Liver (tissue), 8 donors: ENCODE measurements at regions not wholly inside any gene's neighbourhood (a gene's known extent, or its start where the extent isn't known, plus 50 kb on each side); places are given as distances from the start of the nearest gene placed in this dataset.

Experiments used
- DNase-seq: peaks from one replicate; pipeline ENCODE4 v3.0.0-alpha.2; 2017; ENCODE audit warnings: low spot score
- H3K27ac ChIP-seq, 2 donors: one replicate each; pipeline ENCODE4 v1.7.0; 2013; ENCODE audit warnings: inconsistent platforms in 2 of 2, low read length in 2 of 2, control low read depth in 1 of 2, low read depth in 1 of 2, mild to moderate bottlenecking in 1 of 2
- H3K27me3 ChIP-seq, 4 donors: one replicate each; pipeline versions ENCODE4 v1.6.1 to v1.7.0; 2013; ENCODE audit warnings: low read length in 3 of 4, inconsistent platforms in 1 of 4, mild to moderate bottlenecking in 1 of 4, moderate library complexity in 1 of 4; ENCODE audit not compliant: control insufficient read depth in 4 of 4, insufficient read depth in 4 of 4
- H3K36me3 ChIP-seq, 4 donors: one replicate each; pipeline versions ENCODE4 v1.6.1 to v1.7.0; 2013; ENCODE audit warnings: low read length in 3 of 4, mild to moderate bottlenecking in 3 of 4, low read depth in 1 of 4, moderate library complexity in 1 of 4; ENCODE audit not compliant: control insufficient read depth in 4 of 4, insufficient read depth in 3 of 4
- H3K4me1 ChIP-seq, 4 donors: one replicate each; pipeline versions ENCODE4 v1.6.1 to v1.7.0; 2013; ENCODE audit warnings: low read length in 3 of 4, mild to moderate bottlenecking in 3 of 4, moderate library complexity in 1 of 4; ENCODE audit not compliant: control insufficient read depth in 4 of 4, insufficient read depth in 4 of 4
- H3K4me3 ChIP-seq, 3 donors: one replicate each; pipeline versions ENCODE4 v1.6.1 to v1.7.0; 2013; ENCODE audit warnings: low read length in 3 of 3, control low read depth in 1 of 3, low read depth in 1 of 3, mild to moderate bottlenecking in 1 of 3
- H3K9ac ChIP-seq, 2 donors: one replicate each; pipeline ENCODE4 v1.7.0; 2013; ENCODE audit warnings: low read length in 2 of 2, mild to moderate bottlenecking in 2 of 2, moderate library complexity in 2 of 2, control low read depth in 1 of 2, low read depth in 1 of 2
- H3K9me3 ChIP-seq, 4 donors: one replicate each; pipeline versions ENCODE4 v1.6.1 to v1.7.0; 2013; ENCODE audit warnings: low read length in 3 of 4; ENCODE audit not compliant: control insufficient read depth in 4 of 4
- CTCF ChIP-seq: fragments of 150-350 bp; IDR thresholded peaks from 2 replicates; pipeline ENCODE4 v1.5.1; 2017; ENCODE audit warnings: improper control_type of control experiment, low read depth, low read length; ENCODE audit not compliant: missing input control
- EGR1 ChIP-seq, 2 donors: IDR thresholded peaks; 2 replicates each; pipeline ENCODE4 v1.6.1; 2016 to 2018; ENCODE audit warnings: antibody characterized with exemption in 2 of 2, low read depth in 2 of 2
- FOXA1 ChIP-seq: IDR thresholded peaks from 2 replicates; pipeline ENCODE4 v1.6.1; 2016; ENCODE audit warnings: antibody characterized with exemption
- FOXA2 ChIP-seq: IDR thresholded peaks from 2 replicates; pipeline ENCODE4 v1.6.1; 2016; ENCODE audit warnings: antibody characterized with exemption
- GABPA ChIP-seq, 2 donors: IDR thresholded peaks in 1 of 2; conservative IDR thresholded peaks in 1 of 2; 2 replicates each; pipeline ENCODE4 v1.6.1; 2016; ENCODE audit warnings: antibody characterized with exemption in 2 of 2, mild to moderate bottlenecking in 1 of 2, moderate library complexity in 1 of 2
- HNF4A ChIP-seq, 2 donors: conservative IDR thresholded peaks; 2 replicates each; pipeline ENCODE4 v1.6.1; 2016; ENCODE audit warnings: antibody characterized with exemption in 2 of 2, mild to moderate bottlenecking in 2 of 2
- HNF4G ChIP-seq: IDR thresholded peaks from 2 replicates; pipeline ENCODE4 v1.6.1; 2016; ENCODE audit warnings: antibody characterized with exemption
- JUND ChIP-seq, 2 donors: IDR thresholded peaks; 2 replicates each; pipeline ENCODE4 v1.6.1; 2016; ENCODE audit warnings: antibody characterized with exemption in 2 of 2
- MAX ChIP-seq: IDR thresholded peaks from 2 replicates; pipeline ENCODE4 v1.6.1; 2016; ENCODE audit warnings: antibody characterized with exemption
- NR2F2 ChIP-seq: IDR thresholded peaks from 2 replicates; pipeline ENCODE4 v1.6.1; 2016; ENCODE audit warnings: antibody characterized with exemption
- RAD21 ChIP-seq, 2 donors: IDR thresholded peaks; 2 replicates each; pipeline ENCODE4 v1.6.1; 2016; ENCODE audit warnings: antibody characterized with exemption in 2 of 2, mild to moderate bottlenecking in 2 of 2
- RXRA ChIP-seq, 2 donors: IDR thresholded peaks; 2 replicates each; pipeline ENCODE4 v1.6.1; 2017 to 2018; ENCODE audit warnings: antibody characterized with exemption in 2 of 2, mild to moderate bottlenecking in 1 of 2
- SP1 ChIP-seq: IDR thresholded peaks from 2 replicates; pipeline ENCODE4 v1.6.1; 2018; ENCODE audit warnings: antibody characterized with exemption, mild to moderate bottlenecking
- TAF1 ChIP-seq: conservative IDR thresholded peaks from 2 replicates; pipeline ENCODE4 v1.6.1; 2016; ENCODE audit warnings: antibody characterized with exemption, mild to moderate bottlenecking
- YY1 ChIP-seq: IDR thresholded peaks from 2 replicates; pipeline ENCODE4 v1.6.1; 2016; ENCODE audit warnings: antibody characterized with exemption, mild to moderate bottlenecking
- WGBS: extraction: QIAGEN DNeasy Blood & Tissue Kit; methylation state at CpG from one replicate; pipeline ENCODE4 v1.1.7; 2013; 5-methylcytosine and 5-hydroxymethylcytosine counted together
- TF ChIP-seq, protein P1 (sequence below): IDR thresholded peaks from 2 replicates; pipeline ENCODE4 v1.6.1; 2016; ENCODE audit warnings: antibody characterized with exemption
- TF ChIP-seq, protein P2 (sequence below): IDR thresholded peaks from 2 replicates; pipeline ENCODE4 v1.6.1; 2016; ENCODE audit warnings: antibody characterized with exemption, mild to moderate bottlenecking
- TF ChIP-seq, protein P3 (sequence below): IDR thresholded peaks from 2 replicates; pipeline ENCODE4 v1.6.1; 2016; ENCODE audit warnings: antibody characterized with exemption
- donor health status: healthy.
- donor health status: healthy.
- donor health status: healthy.
- donor health status: healthy.
- donor health status: healthy.

GRCh38 chrX:734362-734761 lies 103.8 kb downstream of the SHOX start:
- no peak overlapping the region for H3K27ac ChIP-seq
- H3K36me3 ChIP-seq: no peaks in the 10 kb centered on the region
- H3K9ac ChIP-seq: no peak overlapping the region
- WGBS: 56% methylated on average over 17 of the region's 17 CpGs
- TF ChIP-seq, protein P1, sequence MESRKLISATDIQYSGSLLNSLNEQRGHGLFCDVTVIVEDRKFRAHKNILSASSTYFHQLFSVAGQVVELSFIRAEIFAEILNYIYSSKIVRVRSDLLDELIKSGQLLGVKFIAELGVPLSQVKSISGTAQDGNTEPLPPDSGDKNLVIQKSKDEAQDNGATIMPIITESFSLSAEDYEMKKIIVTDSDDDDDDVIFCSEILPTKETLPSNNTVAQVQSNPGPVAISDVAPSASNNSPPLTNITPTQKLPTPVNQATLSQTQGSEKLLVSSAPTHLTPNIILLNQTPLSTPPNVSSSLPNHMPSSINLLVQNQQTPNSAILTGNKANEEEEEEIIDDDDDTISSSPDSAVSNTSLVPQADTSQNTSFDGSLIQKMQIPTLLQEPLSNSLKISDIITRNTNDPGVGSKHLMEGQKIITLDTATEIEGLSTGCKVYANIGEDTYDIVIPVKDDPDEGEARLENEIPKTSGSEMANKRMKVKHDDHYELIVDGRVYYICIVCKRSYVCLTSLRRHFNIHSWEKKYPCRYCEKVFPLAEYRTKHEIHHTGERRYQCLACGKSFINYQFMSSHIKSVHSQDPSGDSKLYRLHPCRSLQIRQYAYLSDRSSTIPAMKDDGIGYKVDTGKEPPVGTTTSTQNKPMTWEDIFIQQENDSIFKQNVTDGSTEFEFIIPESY: no peak
- no peak for TF ChIP-seq FOXA2
- no peak for TF ChIP-seq TAF1
- no peak for TF ChIP-seq SP1
- TF ChIP-seq HNF4A (conservative IDR thresholded peaks at IDR 0.05): no peak
- no peak for TF ChIP-seq HNF4G
- no peak for TF ChIP-seq YY1
- TF ChIP-seq CTCF: no peak
- TF ChIP-seq, protein P2, sequence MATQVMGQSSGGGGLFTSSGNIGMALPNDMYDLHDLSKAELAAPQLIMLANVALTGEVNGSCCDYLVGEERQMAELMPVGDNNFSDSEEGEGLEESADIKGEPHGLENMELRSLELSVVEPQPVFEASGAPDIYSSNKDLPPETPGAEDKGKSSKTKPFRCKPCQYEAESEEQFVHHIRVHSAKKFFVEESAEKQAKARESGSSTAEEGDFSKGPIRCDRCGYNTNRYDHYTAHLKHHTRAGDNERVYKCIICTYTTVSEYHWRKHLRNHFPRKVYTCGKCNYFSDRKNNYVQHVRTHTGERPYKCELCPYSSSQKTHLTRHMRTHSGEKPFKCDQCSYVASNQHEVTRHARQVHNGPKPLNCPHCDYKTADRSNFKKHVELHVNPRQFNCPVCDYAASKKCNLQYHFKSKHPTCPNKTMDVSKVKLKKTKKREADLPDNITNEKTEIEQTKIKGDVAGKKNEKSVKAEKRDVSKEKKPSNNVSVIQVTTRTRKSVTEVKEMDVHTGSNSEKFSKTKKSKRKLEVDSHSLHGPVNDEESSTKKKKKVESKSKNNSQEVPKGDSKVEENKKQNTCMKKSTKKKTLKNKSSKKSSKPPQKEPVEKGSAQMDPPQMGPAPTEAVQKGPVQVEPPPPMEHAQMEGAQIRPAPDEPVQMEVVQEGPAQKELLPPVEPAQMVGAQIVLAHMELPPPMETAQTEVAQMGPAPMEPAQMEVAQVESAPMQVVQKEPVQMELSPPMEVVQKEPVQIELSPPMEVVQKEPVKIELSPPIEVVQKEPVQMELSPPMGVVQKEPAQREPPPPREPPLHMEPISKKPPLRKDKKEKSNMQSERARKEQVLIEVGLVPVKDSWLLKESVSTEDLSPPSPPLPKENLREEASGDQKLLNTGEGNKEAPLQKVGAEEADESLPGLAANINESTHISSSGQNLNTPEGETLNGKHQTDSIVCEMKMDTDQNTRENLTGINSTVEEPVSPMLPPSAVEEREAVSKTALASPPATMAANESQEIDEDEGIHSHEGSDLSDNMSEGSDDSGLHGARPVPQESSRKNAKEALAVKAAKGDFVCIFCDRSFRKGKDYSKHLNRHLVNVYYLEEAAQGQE: no peak
- no peak for TF ChIP-seq GABPA (IDR thresholded peaks at IDR 0.05 in 1 of 2, conservative IDR thresholded peaks at IDR 0.05 in 1 of 2)
- no peak for TF ChIP-seq FOXA1
- no peak for TF ChIP-seq EGR1 (IDR thresholded peaks at IDR 0.05; ENCODE audit: low read depth in 2 of 2)
- TF ChIP-seq RAD21 (IDR thresholded peaks at IDR 0.05): no peak
- no peak for TF ChIP-seq NR2F2
- no peak for TF ChIP-seq RXRA (IDR thresholded peaks at IDR 0.05)
- no peak for TF ChIP-seq MAX
- TF ChIP-seq JUND (IDR thresholded peaks at IDR 0.05): no peak
- TF ChIP-seq, protein P3, sequence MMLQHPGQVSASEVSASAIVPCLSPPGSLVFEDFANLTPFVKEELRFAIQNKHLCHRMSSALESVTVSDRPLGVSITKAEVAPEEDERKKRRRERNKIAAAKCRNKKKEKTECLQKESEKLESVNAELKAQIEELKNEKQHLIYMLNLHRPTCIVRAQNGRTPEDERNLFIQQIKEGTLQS: no peak
- peaks cover 0 to 4% (median 0%) of the 10 kb centered on the region in 4 donors for H3K27me3 ChIP-seq
- no peak for DNase-seq
- no peak overlapping the region for H3K4me3 ChIP-seq
- H3K9me3 ChIP-seq: peaks cover 0 to 6% (median 0%) of the 10 kb centered on the region in 4 donors
- no peaks in the 10 kb centered on the region for H3K4me1 ChIP-seq
